GM23338 (cell line): ENCODE measurements at regions not wholly inside any gene's neighbourhood (a gene's known extent, or its start where the extent isn't known, plus 50 kb on each side); places are given as distances from the start of the nearest gene placed in this dataset.

Source experiments
- ATAC-seq: fragments of 200-7000 bp; cut with Tn5 transposase; 3 replicates; pipeline ENCODE4 v1.9.1; 2020
- DNase-seq: peaks from one replicate; pipeline ENCODE4 v3.0.0-alpha.2; 2015; ENCODE audit warnings: low spot score
- H2AFZ ChIP-seq: fragments of 200-600 bp; sonication (generic); 2 replicates; pipeline ENCODE4 v1.8.0; 2016; ENCODE audit warnings: antibody characterized with exemption, mild to moderate bottlenecking, moderate library complexity
- H3F3A ChIP-seq: fragments of 200-600 bp; sonication (generic); replicated peaks from 2 replicates; pipeline ENCODE4 v1.8.0; 2017; ENCODE audit warnings: antibody characterized with exemption, mixed run types, low read depth
- H3K27ac ChIP-seq: fragments of 200-600 bp; sonication (generic); 2 replicates; pipeline ENCODE4 v1.6.1; 2016; ENCODE audit warnings: low read depth
- H3K27me3 ChIP-seq: fragments of 200-600 bp; sonication (generic); 2 replicates; pipeline ENCODE4 v1.8.0; 2016; ENCODE audit warnings: mild to moderate bottlenecking, mixed run types, moderate library complexity; ENCODE audit not compliant: insufficient read depth
- H3K36me3 ChIP-seq: fragments of 200-600 bp; sonication (generic); 2 replicates; pipeline ENCODE4 v1.8.0; 2016; ENCODE audit warnings: mild to moderate bottlenecking; ENCODE audit not compliant: insufficient read depth
- H3K4me1 ChIP-seq: fragments of 200-600 bp; sonication (generic); 2 replicates; pipeline ENCODE4 v1.8.0; 2016; ENCODE audit warnings: mild to moderate bottlenecking, moderate library complexity; ENCODE audit not compliant: insufficient read depth
- H3K4me2 ChIP-seq: fragments of 200-600 bp; sonication (generic); 2 replicates; pipeline ENCODE4 v1.7.1; 2017; ENCODE audit warnings: mixed run types
- H3K4me3 ChIP-seq: fragments of 200-600 bp; sonication (generic); 2 replicates; pipeline ENCODE4 v1.6.1; 2016; ENCODE audit warnings: mixed run types
- H3K79me2 ChIP-seq: fragments of 200-600 bp; sonication (generic); replicated peaks from 2 replicates; pipeline ENCODE4 v1.8.0; 2017; ENCODE audit warnings: mild to moderate bottlenecking; ENCODE audit not compliant: insufficient read depth
- H3K9me2 ChIP-seq: fragments of 200-600 bp; sonication (generic); 2 replicates; pipeline ENCODE4 v1.8.0; 2017; ENCODE audit not compliant: insufficient read depth
- H4K20me1 ChIP-seq: fragments of 200-600 bp; sonication (generic); replicated peaks from 2 replicates; pipeline ENCODE4 v1.8.0; 2017; ENCODE audit warnings: mild to moderate bottlenecking; ENCODE audit not compliant: insufficient read depth
- H3K27ac Mint-ChIP-seq: 2 replicates; pipeline ENCODE4 v1.8.0; 2020; ENCODE audit warnings: inconsistent platforms, mild to moderate bottlenecking, moderate library complexity, mixed read lengths
- H3K27me3 Mint-ChIP-seq: 3 replicates; pipeline ENCODE4 v1.8.0; 2022; ENCODE audit warnings: low read depth, mild to moderate bottlenecking, moderate library complexity, mixed read lengths, inconsistent platforms; ENCODE audit not compliant: insufficient read depth, poor library complexity
- H3K36me3 Mint-ChIP-seq: 3 replicates; pipeline ENCODE4 v1.8.0; 2021; ENCODE audit warnings: low read depth, mild to moderate bottlenecking, inconsistent platforms, moderate library complexity, mixed read lengths
- H3K4me1 Mint-ChIP-seq: 3 replicates; pipeline ENCODE4 v1.8.0; 2020; ENCODE audit warnings: mild to moderate bottlenecking, inconsistent platforms, mixed read lengths
- H3K4me3 Mint-ChIP-seq: 3 replicates; pipeline ENCODE4 v1.8.0; 2021; ENCODE audit warnings: moderate library complexity, mild to moderate bottlenecking, inconsistent platforms, mixed read lengths
- H3K9me3 Mint-ChIP-seq: 3 replicates; pipeline ENCODE4 v1.8.0; 2020; ENCODE audit warnings: moderate library complexity, mild to moderate bottlenecking, inconsistent platforms, mixed read lengths
- CREB1 ChIP-seq: fragments of 250-450 bp; sonication (Bioruptor Pico); IDR thresholded peaks from 2 replicates; pipeline ENCODE4 v1.5.0; 2020; ENCODE audit warnings: low read depth, mild to moderate bottlenecking, moderate library complexity
- EZH2 ChIP-seq: fragments of 200-600 bp; sonication (generic); IDR thresholded peaks from one replicate; pipeline ENCODE4 v1.8.0; 2017; ENCODE audit warnings: antibody characterized with exemption, mild to moderate bottlenecking, low read depth; ENCODE audit not compliant: unreplicated experiment
- EZH2phosphoT487 ChIP-seq: fragments of 200-600 bp; sonication (generic); IDR thresholded peaks from one replicate; pipeline ENCODE4 v1.8.1; 2018; ENCODE audit warnings: antibody characterized with exemption; ENCODE audit not compliant: unreplicated experiment
- JUNB ChIP-seq: IDR thresholded peaks from one replicate; pipeline ENCODE4 v1.6.1; 2016; ENCODE audit warnings: antibody characterized with exemption; ENCODE audit not compliant: unreplicated experiment
- NANOG ChIP-seq: IDR thresholded peaks from 2 replicates; pipeline ENCODE4 v1.6.1; 2016; ENCODE audit warnings: antibody characterized with exemption, borderline replicate concordance
- POLR2AphosphoS5 ChIP-seq: IDR thresholded peaks from 2 replicates; pipeline ENCODE4 v1.6.1; 2016; ENCODE audit warnings: antibody characterized with exemption, low read depth
- REST ChIP-seq: IDR thresholded peaks from one replicate; pipeline ENCODE4 v1.6.1; 2018; ENCODE audit warnings: antibody characterized with exemption; ENCODE audit not compliant: unreplicated experiment
- STAT1 ChIP-seq: IDR thresholded peaks from one replicate; pipeline ENCODE4 v1.6.1; 2016; ENCODE audit warnings: antibody characterized with exemption; ENCODE audit not compliant: unreplicated experiment
- ZNF114 ChIP-seq: fragments of 250-450 bp; sonication (Bioruptor Pico); IDR thresholded peaks from 2 replicates; pipeline ENCODE4 v1.5.0; 2020; ENCODE audit warnings: mild to moderate bottlenecking, moderate library complexity
- ZNF331 ChIP-seq: fragments of 250-450 bp; sonication (Bioruptor Pico); IDR thresholded peaks from 2 replicates; pipeline ENCODE4 v1.5.0; 2020; ENCODE audit warnings: low read depth, mild to moderate bottlenecking, moderate library complexity
- ZNF462 ChIP-seq: fragments of 250-450 bp; sonication (Bioruptor Pico); IDR thresholded peaks from 2 replicates; pipeline ENCODE4 v1.5.0; 2020; ENCODE audit warnings: mild to moderate bottlenecking, moderate library complexity
- TF ChIP-seq, protein P1 (sequence below), 2 experiments: fragments of 200-600 bp in 1 of 2; sonication (generic) in 1 of 2; conservative IDR thresholded peaks; 2 replicates each; pipeline versions ENCODE4 v1.5.1 to v1.6.1; 2016 to 2017; ENCODE audit warnings: antibody characterized with exemption in 2 of 2, low read depth in 2 of 2, mild to moderate bottlenecking in 2 of 2, moderate library complexity in 1 of 2

GRCh38 chr3:87626546-87626945 is 350.2 kb upstream of the POU1F1 start (continued):
- TF ChIP-seq ZNF462 (CRISPR knock-in tag): no peak
- TF ChIP-seq ZNF331 (CRISPR knock-in tag): no peak

DNA sequence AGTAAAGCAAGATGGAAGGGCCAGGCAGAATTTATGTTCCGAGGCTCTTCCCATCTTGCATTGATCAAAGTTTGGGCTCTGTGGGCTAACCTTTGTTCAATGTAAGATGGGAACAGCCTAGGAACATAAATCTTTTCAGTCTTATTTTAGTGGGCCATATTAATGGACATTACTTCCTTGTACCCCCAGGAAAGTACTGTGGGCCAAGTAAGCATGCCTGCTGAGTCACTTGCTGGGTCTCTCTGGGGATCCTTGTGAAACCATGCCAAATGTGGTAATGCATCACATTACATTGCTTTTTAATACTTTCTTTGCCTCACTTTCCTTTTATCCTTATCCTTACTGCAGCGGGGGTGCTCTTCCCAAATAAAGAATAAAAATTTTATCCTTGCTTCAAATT is 349.5 kb upstream of the POU1F1 start:
- Histone ChIP-seq H3K27ac (no peak overlapping the region), H3K4me3 (no peak overlapping the region), H4K20me1 (no peaks in the 10 kb centered on the region), H3K79me2 (no peaks in the 10 kb centered on the region), H3K9me2 (peaks cover 6% of the 10 kb centered on the region; the same call in 1 of the 2 replicates), H3F3A (no peaks in the 10 kb centered on the region), H3K36me3 (no peaks in the 10 kb centered on the region), H3K4me1 (no peaks in the 10 kb centered on the region), H2AFZ (no peak overlapping the region; the same call in 1 of the 2 replicates), H3K27me3 (no peaks in the 10 kb centered on the region), H3K4me2 (no peak overlapping the region)
- no peak for DNase-seq
- peaks cover 7% of the 10 kb centered on the region; the same call in 1 of the 3 replicates for H3K9me3 Mint-ChIP-seq
- no peaks in the 10 kb centered on the region for H3K4me1 Mint-ChIP-seq
- no peak overlapping the region for H3K27ac Mint-ChIP-seq
- ATAC-seq: no peak
- no peaks in the 10 kb centered on the region; the same call in 2 of the 3 replicates for H3K36me3 Mint-ChIP-seq
- H3K4me3 Mint-ChIP-seq: no peak overlapping the region
- no peaks in the 10 kb centered on the region for H3K27me3 Mint-ChIP-seq
- TF ChIP-seq ZNF114 (CRISPR knock-in tag) (no peak), POLR2AphosphoS5 (no peak), JUNB (no peak), EZH2 (no peak), STAT1 (no peak), REST (no peak), EZH2phosphoT487 (no peak), ZNF331 (CRISPR knock-in tag) (no peak), CREB1 (no peak), NANOG (no peak)
- TF ChIP-seq, protein P1, sequence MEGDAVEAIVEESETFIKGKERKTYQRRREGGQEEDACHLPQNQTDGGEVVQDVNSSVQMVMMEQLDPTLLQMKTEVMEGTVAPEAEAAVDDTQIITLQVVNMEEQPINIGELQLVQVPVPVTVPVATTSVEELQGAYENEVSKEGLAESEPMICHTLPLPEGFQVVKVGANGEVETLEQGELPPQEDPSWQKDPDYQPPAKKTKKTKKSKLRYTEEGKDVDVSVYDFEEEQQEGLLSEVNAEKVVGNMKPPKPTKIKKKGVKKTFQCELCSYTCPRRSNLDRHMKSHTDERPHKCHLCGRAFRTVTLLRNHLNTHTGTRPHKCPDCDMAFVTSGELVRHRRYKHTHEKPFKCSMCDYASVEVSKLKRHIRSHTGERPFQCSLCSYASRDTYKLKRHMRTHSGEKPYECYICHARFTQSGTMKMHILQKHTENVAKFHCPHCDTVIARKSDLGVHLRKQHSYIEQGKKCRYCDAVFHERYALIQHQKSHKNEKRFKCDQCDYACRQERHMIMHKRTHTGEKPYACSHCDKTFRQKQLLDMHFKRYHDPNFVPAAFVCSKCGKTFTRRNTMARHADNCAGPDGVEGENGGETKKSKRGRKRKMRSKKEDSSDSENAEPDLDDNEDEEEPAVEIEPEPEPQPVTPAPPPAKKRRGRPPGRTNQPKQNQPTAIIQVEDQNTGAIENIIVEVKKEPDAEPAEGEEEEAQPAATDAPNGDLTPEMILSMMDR (conservative IDR thresholded peaks at IDR 0.05; ENCODE audit: low read depth in 2 of 2): no peak
